ENCODE measurements at regions not wholly inside any gene's neighbourhood (a gene's known extent, or its start where the extent isn't known, plus 50 kb on each side); places are given as distances from the start of the nearest gene placed in this dataset.

- TF ChIP-seq POLR2AphosphoS5 (IDR thresholded peaks at IDR 0.05; ENCODE audit: low read depth, low read length) (no peak), SPI1 (IDR thresholded peaks at IDR 0.05; ENCODE audit: low read depth, low read length) (no peak), POU2F2 (IDR thresholded peaks at IDR 0.05; ENCODE audit: low read depth, low read length) (no peak), TAF1 (IDR thresholded peaks at IDR 0.05; ENCODE audit: low read depth, low read length) (no peak), POLR2A (IDR thresholded peaks at IDR 0.05; ENCODE audit: low read depth, low read length) (no peak)
These were observed 134.8 kb downstream of the DYRK2 start for GRCh38 chr12:67783393-67783792.
